HG02885 (cell line): ENCODE measurements at regions not wholly inside any gene's neighbourhood (a gene's known extent, or its start where the extent isn't known, plus 50 kb on each side); places are given as distances from the start of the nearest gene placed in this dataset.
"Not testable (repeated sequence)": the region's sequence is repeated elsewhere in the genome, so short reads cannot be mapped to it uniquely, and the experiment has no call there.

Experiments used
- ATAC-seq: cut with Tn5 transposase; IDR thresholded peaks from one replicate; pipeline ENCODE4 v1.9.1; 2021; ENCODE audit warnings: mild to moderate bottlenecking; ENCODE audit not compliant: unreplicated experiment, poor library complexity

- no peak for ATAC-seq
These were observed 132.8 kb upstream of the ALDH1B1 start for GRCh38 chr9:38259519-38260218.

- ATAC-seq: no peak
These were observed 133.4 kb upstream of the ALDH1B1 start for GRCh38 chr9:38259056-38259455.

GRCh38 chr9:38257626-38258215, 134.8 kb upstream of the ALDH1B1 start:
- ATAC-seq: no peak

GRCh38 chr9:38256461-38256860, 136.0 kb upstream of the ALDH1B1 start:
- no peak for ATAC-seq

- ATAC-seq: no peak
These were observed 136.9 kb upstream of the ALDH1B1 start for GRCh38 chr9:38255599-38255998.

- ATAC-seq: no peak
These were observed 137.7 kb upstream of the ALDH1B1 start for GRCh38 chr9:38254756-38255155.

GRCh38 chr9:38254151-38254550, 138.4 kb upstream of the ALDH1B1 start:
- no peak for ATAC-seq

- ATAC-seq: no peak
These were observed 139.3 kb upstream of the ALDH1B1 start for GRCh38 chr9:38253200-38253599.

- ATAC-seq: no peak
These were observed 141.3 kb upstream of the ALDH1B1 start for GRCh38 chr9:38251036-38251860.

- ATAC-seq: no peak
These were observed 142.0 kb upstream of the ALDH1B1 start for GRCh38 chr9:38250279-38251035.

GRCh38 chr9:38249587-38250210, 142.8 kb upstream of the ALDH1B1 start:
- ATAC-seq: no peak

- no peak for ATAC-seq
These were observed 143.5 kb upstream of the ALDH1B1 start for GRCh38 chr9:38249049-38249448.

- ATAC-seq: no peak
These were observed 145.7 kb upstream of the ALDH1B1 start for GRCh38 chr9:38246833-38247232.

- no peak for ATAC-seq
These were observed 147.5 kb upstream of the ALDH1B1 start for GRCh38 chr9:38244971-38245370.

GRCh38 chr9:38243993-38244392, 148.5 kb upstream of the ALDH1B1 start:
- no peak for ATAC-seq

- not testable (repeated sequence) for ATAC-seq
These were observed 150.4 kb upstream of the ALDH1B1 start for GRCh38 chr9:38242151-38242550.

- no peak for ATAC-seq
These were observed 152.5 kb upstream of the ALDH1B1 start for GRCh38 chr9:38240051-38240450.

- no peak for ATAC-seq
These were observed 157.3 kb upstream of the ALDH1B1 start for GRCh38 chr9:38235244-38235643.

- ATAC-seq: no peak
These were observed 157.9 kb upstream of the ALDH1B1 start for GRCh38 chr9:38234479-38235170.
